Cardiac muscle cell (in vitro differentiated cells and primary cell): ENCODE measurements at regions not wholly inside any gene's neighbourhood (a gene's known extent, or its start where the extent isn't known, plus 50 kb on each side); places are given as distances from the start of the nearest gene placed in this dataset.

Experiments
- DNase-seq, 2 donors: peaks; one replicate each; pipeline versions ENCODE4 v3.0.0 to v3.0.0-alpha.2; 2010 to 2017; ENCODE audit warnings: low read depth in 1 of 2, low spot score in 1 of 2
- H3K27ac ChIP-seq: fragments of 200-600 bp; sonication (generic); 2 replicates; pipeline ENCODE4 v1.5.1; 2016
- H3K27me3 ChIP-seq: fragments of 200-600 bp; sonication (generic); 2 replicates; pipeline ENCODE4 v1.6.0; 2016; ENCODE audit warnings: control low read depth
- H3K36me3 ChIP-seq: fragments of 200-600 bp; sonication (generic); 2 replicates; pipeline ENCODE4 v1.5.1; 2016; ENCODE audit warnings: control low read depth
- H3K4me1 ChIP-seq: fragments of 200-600 bp; sonication (generic); 2 replicates; pipeline ENCODE4 v1.8.1; 2017; ENCODE audit warnings: low read depth, mild to moderate bottlenecking, mixed run types
- H3K4me3 ChIP-seq: fragments of 200-600 bp; sonication (generic); 2 replicates; pipeline ENCODE4 v1.5.1; 2016; ENCODE audit warnings: mild to moderate bottlenecking
- H3K9me3 ChIP-seq: fragments of 200-600 bp; sonication (generic); 2 replicates; pipeline ENCODE4 v1.5.1; 2017; ENCODE audit warnings: low read depth, mild to moderate bottlenecking, control low read depth
- TF ChIP-seq, protein P1 (sequence below): IDR thresholded peaks from 2 replicates; pipeline ENCODE4 v1.5.1; 2012; ENCODE audit warnings: low read depth, mild to moderate bottlenecking, low read length

GRCh38 chr4:65265526-65265925 is 404.8 kb downstream of the EPHA5 start:
- Histone ChIP-seq H3K27ac (no peak overlapping the region), H3K4me1 (no peaks in the 10 kb centered on the region), H3K9me3 (no peaks in the 10 kb centered on the region), H3K36me3 (no peaks in the 10 kb centered on the region), H3K27me3 (no peaks in the 10 kb centered on the region), H3K4me3 (no peak overlapping the region)
- no peak for DNase-seq
- TF ChIP-seq, protein P1, sequence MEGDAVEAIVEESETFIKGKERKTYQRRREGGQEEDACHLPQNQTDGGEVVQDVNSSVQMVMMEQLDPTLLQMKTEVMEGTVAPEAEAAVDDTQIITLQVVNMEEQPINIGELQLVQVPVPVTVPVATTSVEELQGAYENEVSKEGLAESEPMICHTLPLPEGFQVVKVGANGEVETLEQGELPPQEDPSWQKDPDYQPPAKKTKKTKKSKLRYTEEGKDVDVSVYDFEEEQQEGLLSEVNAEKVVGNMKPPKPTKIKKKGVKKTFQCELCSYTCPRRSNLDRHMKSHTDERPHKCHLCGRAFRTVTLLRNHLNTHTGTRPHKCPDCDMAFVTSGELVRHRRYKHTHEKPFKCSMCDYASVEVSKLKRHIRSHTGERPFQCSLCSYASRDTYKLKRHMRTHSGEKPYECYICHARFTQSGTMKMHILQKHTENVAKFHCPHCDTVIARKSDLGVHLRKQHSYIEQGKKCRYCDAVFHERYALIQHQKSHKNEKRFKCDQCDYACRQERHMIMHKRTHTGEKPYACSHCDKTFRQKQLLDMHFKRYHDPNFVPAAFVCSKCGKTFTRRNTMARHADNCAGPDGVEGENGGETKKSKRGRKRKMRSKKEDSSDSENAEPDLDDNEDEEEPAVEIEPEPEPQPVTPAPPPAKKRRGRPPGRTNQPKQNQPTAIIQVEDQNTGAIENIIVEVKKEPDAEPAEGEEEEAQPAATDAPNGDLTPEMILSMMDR: no peak

DNA sequence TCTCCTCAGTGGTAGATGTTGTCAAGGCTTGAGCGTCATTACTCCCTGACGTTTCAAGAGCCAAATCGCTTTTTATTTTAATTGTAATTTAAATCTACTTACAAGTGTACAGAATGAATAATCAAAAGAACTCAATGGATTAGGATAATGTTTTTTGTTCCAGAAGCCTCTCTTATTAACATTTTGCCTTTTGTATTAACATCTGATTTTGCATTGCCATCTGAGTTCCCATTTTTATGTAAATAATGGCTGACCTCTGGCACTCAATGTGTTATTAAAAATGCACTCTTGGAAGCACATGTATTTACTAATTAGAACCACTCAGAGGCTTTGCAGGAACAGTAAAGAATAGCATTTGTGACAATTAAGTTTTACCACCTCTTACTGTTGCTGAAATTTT is 411.0 kb downstream of the EPHA5 start:
- Histone ChIP-seq H3K9me3 (no peaks in the 10 kb centered on the region), H3K4me1 (no peaks in the 10 kb centered on the region), H3K27me3 (no peaks in the 10 kb centered on the region), H3K4me3 (no peak overlapping the region), H3K36me3 (no peaks in the 10 kb centered on the region), H3K27ac (no peak overlapping the region)
- no peak for DNase-seq
- TF ChIP-seq, protein P1: no peak

GRCh38 chr4:65250916-65251315 is 419.4 kb downstream of the EPHA5 start:
- H3K36me3 ChIP-seq: no peaks in the 10 kb centered on the region
- TF ChIP-seq, protein P1: no peak

DNA sequence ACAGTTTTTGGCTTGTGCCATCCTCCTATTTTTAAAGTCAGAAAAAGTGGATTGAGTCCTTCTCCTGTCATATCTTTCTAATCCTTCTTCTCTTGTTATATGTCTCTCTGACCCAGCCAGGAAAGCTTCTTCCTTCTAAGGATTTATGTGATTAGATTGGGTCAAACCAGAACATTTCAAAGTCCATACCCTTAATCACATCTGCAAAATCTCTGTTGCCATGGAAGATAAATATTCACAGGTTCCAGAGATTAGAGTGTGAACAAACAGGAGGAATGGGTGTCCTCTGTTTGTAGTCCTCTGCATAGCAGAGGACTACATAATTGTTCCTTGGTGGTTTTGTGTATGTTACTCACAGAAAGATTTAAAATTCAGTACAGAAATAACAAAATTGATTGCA is 421.2 kb downstream of the EPHA5 start:
- H3K36me3 ChIP-seq: no peaks in the 10 kb centered on the region
- H3K27me3 ChIP-seq: no peaks in the 10 kb centered on the region
- H3K4me1 ChIP-seq: no peaks in the 10 kb centered on the region
- H3K9me3 ChIP-seq: no peaks in the 10 kb centered on the region
- no peak overlapping the region for H3K4me3 ChIP-seq
- TF ChIP-seq, protein P1: no peak
- no peak overlapping the region for H3K27ac ChIP-seq
- DNase-seq: no peak

More at GRCh38 chr4:65250916-65251315, 419.4 kb downstream of the EPHA5 start:
- H3K27ac ChIP-seq: no peak overlapping the region
- no peaks in the 10 kb centered on the region for H3K4me1 ChIP-seq
- H3K4me3 ChIP-seq: no peak overlapping the region
- no peak for DNase-seq
- H3K9me3 ChIP-seq: no peaks in the 10 kb centered on the region
- H3K27me3 ChIP-seq: no peaks in the 10 kb centered on the region

DNA sequence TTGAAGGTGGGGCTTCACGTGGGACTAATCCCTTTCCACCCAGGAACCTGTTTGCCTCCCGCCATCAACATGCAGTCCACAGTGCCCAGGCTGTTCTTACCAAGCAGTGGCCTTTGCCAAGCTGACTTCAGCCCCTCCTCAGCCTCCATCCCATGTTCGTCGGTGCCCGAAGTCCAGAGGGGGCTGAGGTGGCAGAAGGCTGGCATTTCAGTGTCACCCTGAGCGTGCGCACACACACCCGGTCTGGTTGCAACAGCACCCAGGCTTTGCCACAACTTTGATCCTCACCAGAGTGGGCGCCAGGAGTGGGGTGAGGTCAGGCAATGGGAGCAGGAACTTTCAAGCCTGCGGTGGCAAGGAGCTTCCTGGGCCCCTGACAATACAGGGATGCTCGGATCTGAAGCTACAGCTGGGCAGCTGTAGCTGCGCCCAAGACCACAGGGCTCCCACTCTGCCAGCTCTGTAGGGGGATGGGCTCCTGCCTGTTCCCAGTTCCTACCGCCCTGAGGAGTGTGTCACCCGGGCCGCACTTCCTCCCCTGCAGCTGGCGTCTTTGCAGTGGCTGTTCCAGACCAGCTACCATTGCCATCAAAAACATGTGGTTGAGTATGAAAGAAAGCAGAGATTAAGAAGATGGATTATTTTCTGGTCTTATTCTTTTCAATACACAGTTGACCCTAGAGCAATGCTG is 428.0 kb downstream of the EPHA5 start:
- DNase-seq: no peak
- Histone ChIP-seq H3K4me3 (no peak overlapping the region), H3K4me1 (no peaks in the 10 kb centered on the region), H3K9me3 (no peaks in the 10 kb centered on the region), H3K27ac (no peak overlapping the region), H3K27me3 (no peaks in the 10 kb centered on the region), H3K36me3 (no peaks in the 10 kb centered on the region)
- TF ChIP-seq, protein P1: no peak
